G401.6 (cell line): ENCODE measurements at regions not wholly inside any gene's neighbourhood (a gene's known extent, or its start where the extent isn't known, plus 50 kb on each side); places are given as distances from the start of the nearest gene placed in this dataset.
A peak's percentile ranks its signal among the peaks of the same experiment; 100 is the strongest.
"Not testable (repeated sequence)": the region's sequence is repeated elsewhere in the genome, so short reads cannot be mapped to it uniquely, and the experiment has no call there.

Experiments used
- FAIRE-seq: peaks from 2 replicates; lab custom pipeline; 2012; peaks lifted over from hg19 to GRCh38; lab: Jason Lieb, UNC

DNA sequence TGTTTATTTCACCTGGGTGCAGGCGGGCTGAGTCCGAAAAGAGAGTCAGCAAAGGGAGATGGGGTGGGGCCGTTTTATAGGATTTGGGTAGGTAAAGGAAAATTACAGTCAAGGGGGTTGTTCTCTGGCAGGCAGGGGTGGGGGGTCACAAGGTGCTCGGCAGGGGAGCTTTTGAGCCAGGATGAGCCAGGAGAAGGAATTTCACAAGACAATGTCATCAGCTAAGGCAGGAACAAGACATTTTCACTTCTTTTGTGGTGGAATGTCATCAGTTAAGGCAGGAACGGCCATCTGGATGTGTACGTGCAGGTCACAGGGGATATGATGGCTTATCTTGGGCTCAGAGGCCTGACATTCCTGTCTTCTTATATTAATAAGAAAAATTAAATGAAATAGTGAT is 115.8 kb upstream of the KCNJ3 start:
- FAIRE-seq: not testable (repeated sequence)

GRCh38 chr2:154583274-154583673 is 115.2 kb upstream of the KCNJ3 start:
- not testable (repeated sequence) for FAIRE-seq

DNA sequence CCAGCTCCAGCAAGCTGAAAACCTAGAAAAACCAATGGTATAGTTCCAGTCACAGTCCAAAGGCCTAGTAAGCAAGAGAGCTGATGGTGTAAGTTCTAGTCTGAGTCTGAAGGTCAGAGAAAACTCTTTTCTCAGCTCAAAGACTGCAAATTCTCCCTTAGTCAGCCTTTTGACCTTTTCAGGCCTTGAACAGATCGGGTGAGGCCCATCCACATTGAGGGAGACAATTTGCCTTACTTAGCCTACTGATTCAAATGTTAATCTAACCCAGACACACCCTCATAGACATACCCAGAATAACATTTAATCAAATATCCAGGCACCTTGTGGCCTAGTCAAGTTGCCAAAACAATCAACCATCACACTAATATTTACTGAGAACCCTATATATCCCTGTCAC is 110.8 kb upstream of the KCNJ3 start:
- FAIRE-seq: no peak

DNA sequence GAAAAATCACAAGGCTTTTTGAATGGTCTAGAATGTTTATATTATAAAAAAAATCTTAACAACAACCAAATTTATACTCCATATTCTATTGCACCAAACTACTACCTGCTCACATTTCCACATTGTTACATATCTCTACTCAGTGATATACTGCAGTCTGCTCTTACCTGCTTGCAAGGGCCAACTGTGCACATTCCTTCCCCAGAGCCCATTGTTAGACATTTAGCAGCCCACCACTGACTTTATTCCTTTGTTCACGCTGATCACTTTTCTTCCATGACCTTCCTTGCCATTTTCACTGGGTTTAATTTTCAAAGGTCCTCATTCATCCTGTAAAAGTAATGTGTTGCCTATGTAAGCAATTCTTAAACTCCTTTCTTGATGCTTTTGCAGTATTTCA is 109.7 kb upstream of the KCNJ3 start:
- no peak for FAIRE-seq

GRCh38 chr2:154589514-154589913 is 109.0 kb upstream of the KCNJ3 start:
- FAIRE-seq: no peak

GRCh38 chr2:154591294-154591820 is 107.1 kb upstream of the KCNJ3 start:
- FAIRE-seq: no peak

DNA sequence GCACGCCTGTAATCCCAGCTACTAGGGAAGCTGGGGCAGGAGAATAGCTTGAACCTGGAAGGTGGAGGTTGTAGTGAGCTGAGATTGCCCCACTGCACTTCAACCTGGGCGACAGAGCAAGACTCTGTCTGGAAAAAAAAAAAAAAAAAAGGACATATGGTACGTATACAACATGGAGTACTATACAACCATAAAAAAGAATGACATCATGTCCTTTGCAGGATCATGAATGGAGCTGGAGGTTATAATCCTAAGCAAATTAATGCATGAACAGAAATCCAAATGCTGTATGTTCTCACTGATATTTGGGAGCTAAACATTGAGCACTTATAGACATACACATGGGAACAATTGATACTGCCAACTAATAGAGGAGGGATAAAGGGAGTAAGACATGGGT is 99.3 kb upstream of the KCNJ3 start:
- FAIRE-seq: no peak

- no peak for FAIRE-seq
These were observed 97.5 kb upstream of the KCNJ3 start for GRCh38 chr2:154600927-154601494.

- no peak for FAIRE-seq
These were observed 94.8 kb upstream of the KCNJ3 start for GRCh38 chr2:154603682-154604081.

DNA sequence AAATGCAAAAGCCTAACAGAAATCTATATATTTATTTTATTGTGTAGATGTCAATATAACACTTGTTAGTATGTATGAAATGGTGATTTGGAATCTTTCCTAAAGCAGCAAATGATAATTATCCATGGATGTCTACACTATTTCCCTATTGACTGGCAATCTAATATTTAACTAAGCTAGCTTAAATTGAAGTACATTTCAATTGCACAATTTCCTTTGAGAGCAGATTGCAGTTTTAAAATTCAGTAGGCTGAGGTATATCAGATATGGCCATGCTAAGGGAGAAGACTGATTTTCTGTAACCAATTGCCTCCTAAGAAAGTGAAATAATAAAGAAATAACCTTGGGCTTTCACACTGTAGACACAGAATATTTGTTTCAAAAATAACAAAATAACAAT is 90.1 kb upstream of the KCNJ3 start:
- FAIRE-seq: no peak

DNA sequence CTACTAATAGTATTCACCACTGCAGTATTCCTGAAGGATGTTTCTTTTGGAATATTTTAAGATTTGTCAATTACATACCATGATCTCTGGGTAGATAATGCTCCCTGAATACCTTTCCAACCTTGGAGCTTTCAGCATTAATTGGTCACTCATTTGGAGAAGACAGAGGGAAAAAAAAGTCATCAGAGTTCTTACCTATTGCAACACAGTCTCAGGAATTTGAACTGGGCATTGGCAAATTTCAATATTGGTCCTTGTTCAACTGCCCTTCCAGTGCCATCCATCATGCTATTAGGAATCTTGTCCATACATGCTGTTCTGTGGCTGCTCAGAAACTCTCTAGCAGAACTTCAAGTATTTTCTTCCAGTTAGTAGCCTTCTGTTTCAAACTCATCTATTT is 83.6 kb upstream of the KCNJ3 start:
- FAIRE-seq: no peak

- FAIRE-seq: no peak
These were observed 81.8 kb upstream of the KCNJ3 start for GRCh38 chr2:154616659-154617058.

DNA sequence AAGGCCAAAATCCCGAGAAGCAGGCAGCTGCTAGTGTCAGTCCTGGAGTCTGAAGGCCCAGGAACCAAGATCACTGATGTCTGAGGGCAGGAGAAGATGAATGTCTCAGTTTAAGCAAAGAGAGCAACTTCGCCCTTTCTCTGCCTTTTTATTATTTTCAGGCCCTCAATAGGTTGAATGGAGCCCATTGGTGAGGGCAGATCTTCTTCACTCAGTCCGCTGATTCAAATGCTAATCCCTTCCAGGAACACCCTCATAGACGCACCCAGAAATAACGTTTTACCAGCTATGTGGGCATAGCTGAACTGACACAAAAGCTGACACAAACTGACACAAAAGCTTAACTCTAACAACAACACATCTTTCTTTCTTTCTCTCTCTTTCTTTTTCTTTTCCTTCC is 78.0 kb upstream of the KCNJ3 start:
- no peak for FAIRE-seq

DNA sequence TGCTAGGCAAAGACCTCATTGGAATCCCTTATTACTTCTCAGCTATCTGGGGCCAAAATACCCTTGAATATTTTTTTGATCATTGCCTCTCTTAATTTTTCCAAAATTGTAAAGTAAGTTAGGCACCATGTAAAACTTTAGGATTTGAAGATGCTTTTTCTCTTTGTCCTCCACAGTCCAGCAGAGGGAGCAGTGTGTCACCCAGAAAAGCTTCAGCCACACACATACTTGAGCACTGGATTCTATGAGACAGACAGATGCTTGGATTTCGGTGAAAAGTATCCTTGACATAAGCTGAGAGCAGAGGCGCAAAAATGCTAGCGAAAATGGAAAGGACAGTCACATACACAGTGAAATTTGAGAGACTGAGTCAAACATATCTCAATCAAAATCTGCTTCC is 74.7 kb upstream of the KCNJ3 start:
- FAIRE-seq: peak; percentile 51

DNA sequence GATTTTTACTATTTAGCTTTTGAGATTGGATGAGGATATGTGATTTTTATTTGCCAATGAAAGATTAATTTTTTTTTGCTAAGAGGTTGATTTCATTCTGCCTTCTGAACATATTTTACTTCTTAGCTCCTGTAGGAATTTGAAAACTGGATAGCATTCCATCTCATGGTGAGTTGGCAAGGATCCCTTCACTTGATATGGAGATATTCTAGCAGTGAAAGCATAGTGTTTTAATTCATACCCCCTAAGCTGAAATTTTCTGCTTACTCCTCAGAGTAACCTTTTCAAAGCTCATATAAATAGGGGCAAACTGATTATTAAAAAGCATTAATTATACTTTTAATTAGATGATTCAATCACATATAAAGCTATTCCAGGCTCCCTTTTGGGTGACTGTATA is 61.0 kb upstream of the KCNJ3 start:
- no peak for FAIRE-seq

- no peak for FAIRE-seq
These were observed 59.7 kb upstream of the KCNJ3 start for GRCh38 chr2:154638783-154639182.

DNA sequence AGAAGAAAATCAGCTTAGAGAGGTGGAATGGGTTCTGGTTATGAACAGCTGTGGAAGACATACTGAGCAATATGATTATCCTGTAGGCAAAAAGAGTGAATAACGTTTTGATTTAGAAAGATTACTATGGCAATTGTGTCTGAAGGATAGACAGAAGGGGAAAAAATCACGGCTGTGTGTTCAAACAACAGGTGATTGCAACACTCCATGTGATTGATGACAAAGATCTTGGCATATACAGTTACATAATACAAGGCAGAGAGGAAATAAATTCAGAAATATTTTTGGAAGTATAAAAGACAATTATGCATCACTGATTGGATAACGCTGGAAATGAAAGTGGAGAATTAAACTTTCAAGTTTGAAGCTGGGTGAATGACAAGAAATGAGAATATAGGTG is 58.5 kb upstream of the KCNJ3 start:
- FAIRE-seq: no peak
